ENCODE measurements at regions not wholly inside any gene's neighbourhood (a gene's known extent, or its start where the extent isn't known, plus 50 kb on each side); places are given as distances from the start of the nearest gene placed in this dataset.

- no peak for TF ChIP-seq EP300 (IDR thresholded peaks at IDR 0.05)
- no peak for TF ChIP-seq CTCF (IDR thresholded peaks at IDR 0.05)
- TF ChIP-seq POLR2A (IDR thresholded peaks at IDR 0.05), result no peak
Observed at GRCh38 chr5:4551034-4551433, 589.1 kb upstream of the ADAMTS16 start.
